GM11168 (cell line): ENCODE measurements at regions not wholly inside any gene's neighbourhood (a gene's known extent, or its start where the extent isn't known, plus 50 kb on each side); places are given as distances from the start of the nearest gene placed in this dataset.

Experiments
- in situ Hi-C: fragments of 300-500 bp; cut with MboI; formaldehyde crosslinking; loops from one replicate; pipeline ENCODE4 v1.12.0; 2022; ENCODE audit warnings: low sequenced_read_pairs; ENCODE audit not compliant: unreplicated experiment

- in situ Hi-C loops = no loop called here
These were observed 319.2 kb upstream of the ADGRL4 start for GRCh38 chr1:79325705-79326104.

GRCh38 chr1:79325126-79325525, 318.6 kb upstream of the ADGRL4 start:
- in situ Hi-C loops = no loop called here

GRCh38 chr1:79323239-79324025, 316.9 kb upstream of the ADGRL4 start:
- in situ Hi-C loops = no loop called here

- in situ Hi-C loops = no loop called here
These were observed 316.0 kb upstream of the ADGRL4 start for GRCh38 chr1:79322511-79323027.

GRCh38 chr1:79312438-79312837, 305.9 kb upstream of the ADGRL4 start:
- in situ Hi-C loops = no loop called here

- in situ Hi-C loops = no loop called here
These were observed 304.1 kb upstream of the ADGRL4 start for GRCh38 chr1:79310609-79311008.

- in situ Hi-C loops = no loop called here
These were observed 297.6 kb upstream of the ADGRL4 start for GRCh38 chr1:79304131-79304530.

GRCh38 chr1:79303040-79303439, 296.5 kb upstream of the ADGRL4 start:
- in situ Hi-C loops = no loop called here

- in situ Hi-C loops = no loop called here
These were observed 295.9 kb upstream of the ADGRL4 start for GRCh38 chr1:79302380-79302930.

- in situ Hi-C loops = no loop called here
These were observed 289.4 kb upstream of the ADGRL4 start for GRCh38 chr1:79295967-79296366.

GRCh38 chr1:79293611-79294010, 287.1 kb upstream of the ADGRL4 start:
- in situ Hi-C loops = no loop called here

- in situ Hi-C loops = no loop called here
These were observed 284.5 kb upstream of the ADGRL4 start for GRCh38 chr1:79290927-79291474.

GRCh38 chr1:79287982-79288381, 281.5 kb upstream of the ADGRL4 start:
- in situ Hi-C loops = no loop called here

- in situ Hi-C loops = no loop called here
These were observed 279.1 kb upstream of the ADGRL4 start for GRCh38 chr1:79285667-79286066.

- in situ Hi-C loops = no loop called here
These were observed 276.9 kb upstream of the ADGRL4 start for GRCh38 chr1:79283451-79283850.

- in situ Hi-C loops = no loop called here
These were observed 274.9 kb upstream of the ADGRL4 start for GRCh38 chr1:79281442-79281841.

GRCh38 chr1:79271759-79272158, 265.2 kb upstream of the ADGRL4 start:
- in situ Hi-C loops = no loop called here

GRCh38 chr1:79264975-79265818, 258.7 kb upstream of the ADGRL4 start:
- in situ Hi-C loops = no loop called here

GRCh38 chr1:79264285-79264684, 257.8 kb upstream of the ADGRL4 start:
- in situ Hi-C loops = no loop called here

- in situ Hi-C loops = no loop called here
These were observed 256.3 kb upstream of the ADGRL4 start for GRCh38 chr1:79262745-79263258.
